Lung (tissue), 11 donors: ENCODE measurements at regions not wholly inside any gene's neighbourhood (a gene's known extent, or its start where the extent isn't known, plus 50 kb on each side); places are given as distances from the start of the nearest gene placed in this dataset.

Experiments
- ATAC-seq: fragments of 200-7000 bp; cut with Tn5 transposase; one replicate; pipeline ENCODE4 v1.9.1; 2020; ENCODE audit warnings: moderate number of reproducible peaks; ENCODE audit not compliant: insufficient read depth, low FRiP score
- DNase-seq, 3 donors: peaks; one replicate each; pipeline ENCODE4 v3.0.0-alpha.2; 2013 to 2017
- H3K27ac ChIP-seq, 2 donors: one replicate each; pipeline ENCODE4 v1.5.1; 2013; ENCODE audit warnings: mild to moderate bottlenecking in 2 of 2, moderate library complexity in 2 of 2, control low read depth in 1 of 2, inconsistent platforms in 1 of 2, low read depth in 1 of 2, low read length in 1 of 2
- H3K27me3 ChIP-seq, 3 donors: one replicate each; pipeline ENCODE4 v1.5.1; 2013; ENCODE audit warnings: low read length in 2 of 3; ENCODE audit not compliant: control insufficient read depth in 3 of 3, insufficient read depth in 3 of 3
- H3K36me3 ChIP-seq, 4 donors: one replicate each; pipeline ENCODE4 v1.5.1; 2013; ENCODE audit warnings: low read length in 4 of 4, mild to moderate bottlenecking in 1 of 4, moderate library complexity in 1 of 4; ENCODE audit not compliant: control insufficient read depth in 4 of 4, insufficient read depth in 4 of 4
- H3K4me1 ChIP-seq, 5 donors: one replicate each; pipeline ENCODE4 v1.5.1; 2013; ENCODE audit warnings: low read length in 5 of 5, mild to moderate bottlenecking in 2 of 5, moderate library complexity in 1 of 5; ENCODE audit not compliant: control insufficient read depth in 5 of 5, insufficient read depth in 5 of 5
- H3K4me3 ChIP-seq: one replicate; pipeline ENCODE4 v1.5.1; 2013; ENCODE audit warnings: mild to moderate bottlenecking, control low read depth, moderate library complexity
- H3K9ac ChIP-seq, 2 donors: one replicate each; pipeline ENCODE4 v1.5.1; 2013; ENCODE audit warnings: low read length in 2 of 2, control low read depth in 1 of 2; ENCODE audit not compliant: insufficient read depth in 1 of 2
- H3K9me3 ChIP-seq, 4 donors: one replicate each; pipeline ENCODE4 v1.5.1; 2013; ENCODE audit warnings: low read length in 3 of 4, mild to moderate bottlenecking in 1 of 4, moderate library complexity in 1 of 4; ENCODE audit not compliant: control insufficient read depth in 4 of 4, insufficient read depth in 3 of 4
- CTCF ChIP-seq: IDR thresholded peaks from 2 replicates; pipeline ENCODE4 v1.5.1; 2012; ENCODE audit warnings: mild to moderate bottlenecking; ENCODE audit errors: control extremely low read depth, extremely low read depth
- WGBS, 2 donors: extraction: QIAGEN DNeasy Blood & Tissue Kit; methylation state at CpG; one replicate each; pipeline ENCODE4 v1.1.7; 2013; 5-methylcytosine and 5-hydroxymethylcytosine counted together
- donor health status: control.
- donor health status: control.
- donor health status: Bipolar disorder and iron deficiency.
- donor health status: healthy.
- donor health status: DM: yes; HTN: yes; CAD: no.

- Histone ChIP-seq H3K4me3 (no peak overlapping the region), H3K9ac (no peak overlapping the region), H3K36me3 (no peaks in the 10 kb centered on the region), H3K9me3 (peaks cover 0 to 7% (median 0%) of the 10 kb centered on the region in 4 donors), H3K27ac (peak overlapping the region in 1 of 2 donors; percentile 13), H3K4me1 (peaks cover 0 to 10% (median 0%) of the 10 kb centered on the region in 5 donors), H3K27me3 (no peaks in the 10 kb centered on the region)
- no peak for TF ChIP-seq CTCF
- 90 to 94% methylated on average over 1 of the region's 1 CpG for WGBS, 2 donors
- ATAC-seq (no peak), DNase-seq (no peak)
These were observed 320.9 kb upstream of the CDH5 start for GRCh38 chr16:66045626-66046025.

- Histone ChIP-seq H3K36me3 (no peaks in the 10 kb centered on the region), H3K9me3 (peaks cover 0 to 2% (median 0%) of the 10 kb centered on the region in 4 donors), H3K4me1 (peaks cover 0 to 10% (median 0%) of the 10 kb centered on the region in 5 donors), H3K9ac (no peak overlapping the region), H3K27me3 (no peaks in the 10 kb centered on the region), H3K27ac (no peak overlapping the region), H3K4me3 (no peak overlapping the region)
- DNase-seq, result peak in 1 of 3 donors; percentile 44
- no peak for ATAC-seq
- no peak for TF ChIP-seq CTCF
- WGBS, 2 donors, result 52 to 91% methylated on average over 2 of the region's 2 CpGs
These were observed 321.9 kb upstream of the CDH5 start for GRCh38 chr16:66044556-66044955.

GRCh38 chr16:66044089-66044488, 322.4 kb upstream of the CDH5 start:
- Histone ChIP-seq H3K9ac (no peak overlapping the region), H3K4me1 (peaks cover 0 to 10% (median 2%) of the 10 kb centered on the region in 5 donors), H3K27ac (no peak overlapping the region), H3K9me3 (peaks cover 0 to 2% (median 0%) of the 10 kb centered on the region in 4 donors), H3K27me3 (no peaks in the 10 kb centered on the region), H3K4me3 (no peak overlapping the region), H3K36me3 (no peaks in the 10 kb centered on the region)
- TF ChIP-seq CTCF, result no peak
- no peak for DNase-seq
- 55 to 63% methylated on average over 3 of the region's 3 CpGs for WGBS, 2 donors
- ATAC-seq, result no peak

GRCh38 chr16:66043326-66043725, 323.2 kb upstream of the CDH5 start:
- Histone ChIP-seq H3K36me3 (no peaks in the 10 kb centered on the region), H3K9ac (no peak overlapping the region), H3K4me1 (peaks cover 0 to 10% (median 2%) of the 10 kb centered on the region in 5 donors), H3K9me3 (peaks cover 0 to 2% (median 0%) of the 10 kb centered on the region in 4 donors), H3K27me3 (no peaks in the 10 kb centered on the region), H3K27ac (no peak overlapping the region), H3K4me3 (no peak overlapping the region)
- DNase-seq, result no peak
- no peak for ATAC-seq
- TF ChIP-seq CTCF, result no peak
